ENCODE measurements at regions not wholly inside any gene's neighbourhood (a gene's known extent, or its start where the extent isn't known, plus 50 kb on each side); places are given as distances from the start of the nearest gene placed in this dataset.

- H3K4me3 ChIP-seq (ENCODE audit: low read depth, low read length) = no peak overlapping the region
- TF ChIP-seq CTCF (IDR thresholded peaks at IDR 0.05; ENCODE audit: low read depth, low read length) = no peak
Observed at GRCh38 chr10:11683529-11684320, 58.5 kb upstream of the ECHDC3 start.

GRCh38 chr10:11682851-11683250, 59.3 kb upstream of the ECHDC3 start:
- H3K4me3 ChIP-seq (ENCODE audit: low read depth, low read length) = no peak overlapping the region
- TF ChIP-seq CTCF (IDR thresholded peaks at IDR 0.05; ENCODE audit: low read depth, low read length) = no peak

- no peak for TF ChIP-seq CTCF (IDR thresholded peaks at IDR 0.05; ENCODE audit: low read depth, low read length)
- H3K4me3 ChIP-seq (ENCODE audit: low read depth, low read length) = no peak overlapping the region
Observed at GRCh38 chr10:11682267-11682683, 59.9 kb upstream of the ECHDC3 start.

GRCh38 chr10:11680496-11680895, 61.7 kb upstream of the ECHDC3 start:
- no peak for TF ChIP-seq CTCF (IDR thresholded peaks at IDR 0.05; ENCODE audit: low read depth, low read length)
- no peak overlapping the region for H3K4me3 ChIP-seq (ENCODE audit: low read depth, low read length)

- TF ChIP-seq CTCF (IDR thresholded peaks at IDR 0.05; ENCODE audit: low read depth, low read length) = no peak
- H3K4me3 ChIP-seq (ENCODE audit: low read depth, low read length) = no peak overlapping the region
Observed at GRCh38 chr10:11679946-11680345, 62.2 kb upstream of the ECHDC3 start.

- no peak overlapping the region for H3K4me3 ChIP-seq (ENCODE audit: low read depth, low read length)
- TF ChIP-seq CTCF (IDR thresholded peaks at IDR 0.05; ENCODE audit: low read depth, low read length) = no peak
Observed at GRCh38 chr10:11678074-11678793, 63.9 kb upstream of the ECHDC3 start.

GRCh38 chr10:11677480-11677879, 64.7 kb upstream of the ECHDC3 start:
- TF ChIP-seq CTCF (IDR thresholded peaks at IDR 0.05; ENCODE audit: low read depth, low read length) = no peak
- no peak overlapping the region for H3K4me3 ChIP-seq (ENCODE audit: low read depth, low read length)
